Activated T-helper 9 cell treated with anti-CD3 and anti-CD28 coated beads, Interleukin-2, amount 50 U/mL, for 16 hours (primary cell): ENCODE measurements at regions not wholly inside any gene's neighbourhood (a gene's known extent, or its start where the extent isn't known, plus 50 kb on each side); places are given as distances from the start of the nearest gene placed in this dataset.

Experiments
- DNase-seq: peaks from one replicate; pipeline ENCODE4 v3.0.0-alpha.2; 2020; ENCODE audit warnings: low read depth

GRCh38 chr4:38601244-38601915 lies 62.6 kb upstream of the KLF3 start:
- no peak for DNase-seq

- no peak for DNase-seq
Observed at GRCh38 chr4:38601916-38602291, 62.1 kb upstream of the KLF3 start.

GRCh38 chr4:38603652-38604051 lies 60.3 kb upstream of the KLF3 start:
- DNase-seq, result no peak

GRCh38 chr4:38605181-38605752 lies 58.7 kb upstream of the KLF3 start:
- no peak for DNase-seq

- no peak for DNase-seq
Observed at GRCh38 chr4:38605753-38606586, 58.0 kb upstream of the KLF3 start.

GRCh38 chr4:38606587-38606905 lies 57.5 kb upstream of the KLF3 start:
- no peak for DNase-seq

- DNase-seq, result no peak
Observed at GRCh38 chr4:38609614-38610013, 54.4 kb upstream of the KLF3 start.

- no peak for DNase-seq
Observed at GRCh38 chr4:38610521-38610920, 53.5 kb upstream of the KLF3 start.

- no peak for DNase-seq
Observed at GRCh38 chr4:38610966-38611431, 53.0 kb upstream of the KLF3 start.

GRCh38 chr4:38611676-38612075 lies 52.3 kb upstream of the KLF3 start:
- DNase-seq, result no peak

GRCh38 chr4:38612646-38613414 lies 51.2 kb upstream of the KLF3 start:
- DNase-seq, result no peak
